22Rv1 (cell line): ENCODE measurements at regions not wholly inside any gene's neighbourhood (a gene's known extent, or its start where the extent isn't known, plus 50 kb on each side); places are given as distances from the start of the nearest gene placed in this dataset.

Experiments
- CTCF ChIP-seq: fragments of 450-650 bp; IDR thresholded peaks from 2 replicates; pipeline ENCODE4 v1.5.1; 2017; ENCODE audit warnings: mild to moderate bottlenecking
- ZFX ChIP-seq: fragments of 450-650 bp; IDR thresholded peaks from 2 replicates; pipeline ENCODE4 v1.6.1; 2017; ENCODE audit warnings: antibody characterized with exemption, borderline replicate concordance

GRCh38 chr12:97386133-97386581 lies 76.4 kb upstream of the RMST start:
- TF ChIP-seq CTCF (no peak), ZFX (no peak)
